ENCODE measurements at regions not wholly inside any gene's neighbourhood (a gene's known extent, or its start where the extent isn't known, plus 50 kb on each side); places are given as distances from the start of the nearest gene placed in this dataset.

- TF ChIP-seq CTCF (IDR thresholded peaks at IDR 0.05; ENCODE audit: low read length): no peak
- no peak for TF ChIP-seq EZH2 (IDR thresholded peaks at IDR 0.05; ENCODE audit: borderline replicate concordance, low read length)
Measured at GRCh38 chr9:90288275-90288639, 354.4 kb downstream of the DIRAS2 start.

All from OCI-LY1 (cell line).